Fibroblast of skin of back (primary cell): ENCODE measurements at regions not wholly inside any gene's neighbourhood (a gene's known extent, or its start where the extent isn't known, plus 50 kb on each side); places are given as distances from the start of the nearest gene placed in this dataset.
"Not testable (repeated sequence)": the region's sequence is repeated elsewhere in the genome, so short reads cannot be mapped to it uniquely, and the experiment has no call there.

ENCODE experiments used
- DNase-seq: peaks from one replicate; pipeline ENCODE4 v3.0.0-alpha.2; 2013

DNA sequence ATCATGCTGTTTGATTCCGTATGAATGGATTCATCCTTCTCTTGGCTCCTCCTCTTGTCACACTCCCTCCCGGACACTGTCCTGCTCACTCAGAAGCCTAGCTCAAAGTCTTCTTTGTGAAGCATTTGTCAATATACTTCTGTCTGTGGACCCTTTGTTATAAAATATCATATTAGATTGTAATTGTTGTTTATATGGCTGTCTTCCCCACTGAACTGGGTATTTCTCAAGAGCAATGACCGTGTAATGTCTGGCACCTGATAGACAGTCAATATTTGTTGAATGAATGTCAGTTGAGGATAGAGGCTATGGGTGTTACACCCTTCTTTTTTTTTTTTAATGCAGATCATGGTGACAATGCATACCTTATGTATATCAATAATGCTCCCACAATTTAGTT is 335.3 kb downstream of the SOX4 start:
- DNase-seq, result no peak

DNA sequence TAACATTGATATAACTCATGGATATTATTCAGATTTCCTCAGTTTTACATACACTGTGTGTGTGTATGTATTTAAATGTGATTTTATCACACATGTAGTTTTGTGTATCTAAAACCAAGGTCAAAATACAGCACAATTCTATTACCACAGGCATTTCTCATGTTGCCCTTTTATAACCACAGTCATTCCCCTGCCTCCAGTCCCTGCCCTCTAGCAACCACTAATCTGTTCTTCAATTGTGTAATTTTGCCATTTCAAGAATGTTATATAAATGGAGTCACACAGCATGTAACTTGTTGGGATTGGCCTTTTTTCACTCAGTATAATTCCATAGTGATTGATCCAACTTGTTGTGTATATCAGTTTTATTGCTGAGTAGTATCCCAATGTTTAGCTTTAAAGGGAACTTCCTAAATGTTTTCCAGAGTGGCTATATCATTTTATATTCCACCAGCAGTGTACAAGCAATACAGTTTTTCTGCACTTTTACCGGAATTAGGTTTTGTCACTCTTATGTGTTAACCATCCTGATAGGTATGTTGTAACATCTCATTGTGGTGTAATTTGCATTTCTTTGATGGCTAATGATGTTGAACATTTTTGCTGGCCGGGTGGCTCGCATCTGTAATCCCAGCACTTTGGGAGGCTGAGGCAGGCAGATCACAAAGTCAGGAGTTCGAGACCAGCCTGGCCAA is 338.2 kb downstream of the SOX4 start:
- DNase-seq, result peak; percentile 34

DNA sequence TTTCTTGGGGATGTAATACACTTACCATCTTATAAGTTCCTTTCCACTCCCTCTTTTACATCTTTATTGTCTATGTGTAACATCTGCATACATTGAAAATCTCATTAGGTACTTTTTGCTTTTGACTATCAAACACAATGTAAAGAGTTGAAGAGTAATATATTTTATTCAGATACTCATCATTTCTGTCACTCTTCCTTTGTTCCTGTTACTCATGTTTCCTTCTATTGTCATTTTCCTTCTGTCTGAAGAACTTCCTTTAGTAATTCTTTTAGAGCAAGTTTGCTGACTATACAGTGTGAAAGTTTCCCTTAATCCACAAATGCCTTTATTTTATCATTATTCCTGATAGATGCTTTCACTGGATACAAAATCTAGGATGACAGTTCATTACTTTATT is 339.8 kb downstream of the SOX4 start:
- DNase-seq, result no peak

DNA sequence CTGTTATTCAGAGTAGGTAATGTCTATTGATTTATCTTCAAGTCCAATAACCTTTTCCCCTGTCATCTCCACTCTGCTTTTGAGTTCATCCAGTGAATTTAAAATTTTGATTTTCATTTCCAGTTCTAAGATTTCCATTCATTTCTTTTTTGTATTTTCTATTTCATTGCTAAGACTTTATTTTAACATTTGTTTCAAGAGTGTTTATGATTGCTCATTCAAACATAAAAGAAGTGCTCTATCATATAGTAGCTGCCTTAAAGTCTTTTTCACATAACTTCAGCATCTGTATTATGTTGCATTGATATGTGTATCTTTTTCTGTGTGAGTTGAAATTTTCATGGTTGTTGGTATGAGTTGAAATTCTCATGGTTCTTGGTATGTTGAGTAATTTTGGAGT is 341.6 kb downstream of the SOX4 start:
- DNase-seq, result no peak

DNA sequence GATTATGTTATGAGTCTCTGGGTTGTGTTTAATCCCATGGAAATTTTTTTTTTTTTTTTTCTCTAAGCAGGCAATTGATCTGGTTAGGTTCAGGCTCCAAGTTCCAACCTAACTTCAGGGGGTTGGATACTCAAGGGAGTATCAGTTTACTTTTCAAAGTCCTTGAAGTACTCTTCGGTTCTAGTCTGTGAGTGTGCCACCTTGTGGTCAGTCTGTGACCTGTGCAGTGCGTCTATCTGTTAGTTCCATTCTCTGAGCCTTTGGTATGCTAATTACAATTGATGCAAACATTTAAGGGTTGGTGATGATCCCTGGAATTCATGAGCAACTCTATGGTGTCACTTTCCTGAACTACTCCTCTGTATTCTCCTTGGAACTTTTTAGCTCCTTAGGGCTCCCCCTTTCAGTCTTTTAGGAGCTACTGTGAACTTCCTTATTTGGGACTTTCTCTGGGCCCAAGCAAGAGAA is 342.0 kb downstream of the SOX4 start:
- peak; percentile 65 for DNase-seq

DNA sequence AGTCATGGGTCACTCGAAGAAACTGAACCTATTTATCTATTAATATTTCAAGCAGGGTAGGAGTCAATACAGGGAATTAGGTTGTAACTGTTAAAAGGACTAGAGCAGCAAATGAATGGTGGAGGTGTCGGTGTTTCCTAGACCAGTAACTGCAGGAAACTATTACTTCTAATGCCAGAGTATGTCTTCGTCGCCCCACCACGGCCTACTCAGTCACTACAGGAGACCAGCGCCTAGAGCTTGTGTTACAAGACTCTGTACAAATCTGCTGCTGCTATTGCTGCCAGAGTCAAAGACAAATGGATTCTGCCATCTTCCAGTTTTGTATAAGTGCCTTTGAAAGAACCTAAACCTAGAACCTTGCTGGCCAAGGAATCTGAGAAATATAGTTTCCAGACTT is 343.9 kb downstream of the SOX4 start:
- DNase-seq, result no peak

DNA sequence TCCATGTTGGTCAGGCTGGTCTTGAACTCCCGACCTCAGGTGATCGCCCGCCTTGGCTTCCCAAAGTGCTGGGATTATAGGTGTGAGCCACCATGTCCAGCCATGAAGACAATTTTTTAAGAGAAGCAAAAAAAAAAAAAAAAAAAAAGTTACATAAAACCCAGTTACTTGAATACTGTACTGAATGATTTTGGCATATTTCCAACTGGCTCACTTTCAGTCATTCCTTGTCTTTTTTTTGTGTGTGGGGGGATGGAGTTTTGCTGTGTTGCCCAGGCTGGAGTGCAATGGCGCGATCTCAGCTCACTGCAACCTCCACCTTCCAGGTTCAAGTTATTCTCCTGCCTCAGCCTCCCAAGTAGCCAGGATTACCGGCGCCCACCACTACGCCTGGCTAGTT is 345.5 kb downstream of the SOX4 start:
- DNase-seq, result not testable (repeated sequence)

DNA sequence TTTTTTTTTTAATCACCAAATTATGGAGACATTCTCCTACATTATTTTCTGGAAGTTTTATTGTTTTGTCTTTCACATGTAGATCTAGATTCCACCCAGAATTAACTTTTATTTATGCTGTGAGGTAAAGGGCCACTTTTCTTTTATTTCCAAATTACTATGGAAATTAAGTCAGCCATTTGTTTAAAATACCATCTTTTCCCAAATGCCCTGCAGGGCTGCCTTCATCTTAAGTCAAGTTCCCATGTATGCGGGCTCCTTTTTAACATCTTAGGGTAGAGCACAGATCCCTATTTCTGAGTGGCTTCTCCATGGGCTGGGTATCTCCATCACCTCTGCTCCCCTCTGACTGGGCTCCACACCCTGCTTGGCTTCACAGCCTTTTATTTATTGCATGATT is 348.4 kb downstream of the SOX4 start:
- no peak for DNase-seq

DNA sequence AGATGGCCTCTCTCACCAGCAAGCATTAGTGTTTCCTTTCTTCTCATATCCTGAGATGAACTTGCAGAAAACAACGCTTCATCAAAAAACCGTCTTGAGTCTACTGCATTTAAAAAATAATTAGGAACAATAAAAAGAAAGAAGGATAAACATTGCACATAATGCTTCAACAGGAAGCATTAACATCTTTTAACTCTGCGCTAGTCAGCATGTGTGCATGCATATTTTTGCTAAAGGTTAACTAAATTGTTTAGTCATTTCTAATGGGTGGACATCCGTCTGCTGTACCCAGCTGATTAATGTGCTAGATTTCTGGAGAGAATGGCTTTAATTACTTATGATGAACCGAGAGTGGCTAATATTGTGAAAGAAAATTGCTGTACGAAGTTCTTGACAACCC is 349.3 kb downstream of the SOX4 start:
- DNase-seq, result no peak

DNA sequence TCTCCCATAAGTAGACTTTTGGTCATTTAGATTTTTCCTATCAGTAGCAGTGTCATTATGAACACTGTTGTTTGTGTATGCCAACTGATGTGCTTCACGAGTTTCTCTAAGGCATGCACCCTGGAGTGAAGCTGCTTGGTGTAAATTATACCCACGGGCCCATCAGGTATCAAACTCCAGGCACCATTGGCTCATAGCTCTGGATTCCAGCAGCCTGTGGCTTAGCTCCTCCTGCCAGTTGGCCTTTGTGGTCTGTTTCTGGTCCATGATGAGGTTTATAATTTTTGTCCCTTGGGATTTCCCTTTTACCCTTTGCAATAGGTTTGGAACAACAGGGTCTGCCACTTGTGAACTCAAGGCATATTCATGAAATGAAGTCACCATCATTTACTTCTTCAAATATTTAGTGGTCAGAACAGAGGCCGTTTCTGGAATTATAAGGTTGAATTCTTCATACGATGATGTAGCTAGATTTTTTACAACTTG is 350.5 kb downstream of the PRL start:
- peak; percentile 99 for DNase-seq

DNA sequence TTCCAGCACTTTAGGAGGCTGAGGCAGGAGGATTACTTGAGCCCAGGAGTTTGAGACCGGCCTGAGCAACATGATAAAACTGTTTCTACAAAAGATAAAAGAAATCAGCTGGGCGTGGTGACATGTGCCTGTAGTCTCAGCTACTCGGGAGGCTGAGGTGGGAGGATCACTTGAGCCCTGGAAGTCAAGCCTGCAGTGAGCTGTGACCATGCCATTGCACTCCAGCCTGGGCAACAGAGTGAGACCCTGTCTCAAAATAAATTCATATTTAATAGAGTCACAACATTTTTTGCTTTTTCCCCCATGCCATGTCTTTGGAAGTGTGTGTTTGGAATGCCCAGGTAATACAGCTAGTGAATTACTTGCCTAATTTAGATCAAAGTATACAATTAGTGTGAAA is 349.6 kb downstream of the PRL start:
- not testable (repeated sequence) for DNase-seq

DNA sequence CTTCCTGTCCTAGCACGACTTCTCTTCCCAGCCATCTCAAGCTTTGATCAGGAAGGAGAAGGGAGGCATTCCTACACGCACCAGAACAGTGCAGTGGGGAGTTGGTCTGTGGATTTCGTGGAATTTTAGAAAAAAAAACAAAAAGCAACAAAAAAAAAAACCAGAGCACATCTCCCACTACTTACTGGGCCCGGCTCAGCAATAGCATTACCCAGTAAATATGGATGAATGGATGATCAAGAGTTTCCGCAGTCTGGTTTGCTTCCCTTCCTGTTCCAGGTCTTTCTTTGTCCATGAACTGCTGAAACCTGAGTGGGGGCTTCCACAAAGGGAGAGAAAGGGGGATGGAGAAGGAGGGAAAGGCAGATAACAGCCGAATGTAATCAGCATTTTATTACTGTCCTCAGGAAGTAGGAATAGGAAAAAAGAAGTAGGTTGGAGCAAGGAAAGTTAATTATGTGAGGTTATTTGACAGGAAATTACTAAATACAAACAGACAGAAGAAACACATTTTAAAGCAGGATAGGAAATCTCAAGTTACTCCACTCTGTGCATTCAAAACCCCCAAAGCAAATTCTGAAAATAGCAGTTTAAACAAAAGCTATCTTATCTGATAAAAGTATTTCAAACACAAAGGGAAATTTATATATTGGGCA is 349.0 kb downstream of the PRL start:
- DNase-seq, result peak; percentile 71

DNA sequence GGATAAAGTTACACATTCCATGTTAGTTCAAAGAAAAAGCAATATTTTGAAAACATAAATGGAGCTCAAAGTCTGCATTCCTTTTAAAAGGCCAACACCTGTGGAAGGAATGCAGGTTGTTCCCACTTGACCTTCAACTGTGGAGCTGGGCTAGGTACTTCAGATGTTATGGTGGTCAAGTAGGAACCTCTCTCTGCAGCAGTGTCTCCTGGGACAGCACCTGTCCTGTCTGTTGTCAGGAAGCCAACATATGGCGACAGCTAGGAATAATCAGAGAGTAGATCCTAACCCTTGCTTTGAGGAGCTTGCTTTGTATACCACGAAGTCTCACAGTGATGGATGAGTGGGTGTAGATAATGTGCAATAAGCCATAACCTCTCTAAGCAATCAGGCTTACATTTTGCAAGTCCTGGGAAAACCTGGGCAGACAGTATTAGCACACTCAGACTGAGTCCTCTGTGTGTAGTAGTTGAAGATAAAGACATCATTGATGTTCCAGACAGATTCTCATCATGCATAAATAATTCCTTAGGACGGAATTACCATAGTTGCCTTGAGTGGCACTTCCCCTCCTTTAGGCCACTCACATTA is 347.5 kb downstream of the PRL start:
- no peak for DNase-seq

DNA sequence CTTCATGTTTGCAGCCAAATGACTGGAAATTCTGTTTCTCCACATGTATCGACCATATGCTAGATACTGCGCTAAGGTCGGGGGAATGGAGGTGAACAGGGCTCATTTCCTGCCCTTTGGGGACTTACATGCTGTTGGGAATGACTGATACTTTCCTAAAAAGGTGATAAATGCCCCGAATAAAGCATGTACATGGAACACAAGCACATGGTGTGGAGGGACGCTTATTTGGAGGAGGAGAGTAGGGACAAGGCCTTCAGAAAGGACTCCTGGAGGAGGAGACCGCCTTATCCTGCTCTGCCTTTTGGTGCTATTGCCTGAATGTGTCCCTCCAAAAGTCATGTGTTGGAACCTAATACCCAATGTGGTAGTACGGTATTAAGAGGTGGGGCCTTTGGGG is 344.5 kb downstream of the PRL start:
- DNase-seq, result no peak

DNA sequence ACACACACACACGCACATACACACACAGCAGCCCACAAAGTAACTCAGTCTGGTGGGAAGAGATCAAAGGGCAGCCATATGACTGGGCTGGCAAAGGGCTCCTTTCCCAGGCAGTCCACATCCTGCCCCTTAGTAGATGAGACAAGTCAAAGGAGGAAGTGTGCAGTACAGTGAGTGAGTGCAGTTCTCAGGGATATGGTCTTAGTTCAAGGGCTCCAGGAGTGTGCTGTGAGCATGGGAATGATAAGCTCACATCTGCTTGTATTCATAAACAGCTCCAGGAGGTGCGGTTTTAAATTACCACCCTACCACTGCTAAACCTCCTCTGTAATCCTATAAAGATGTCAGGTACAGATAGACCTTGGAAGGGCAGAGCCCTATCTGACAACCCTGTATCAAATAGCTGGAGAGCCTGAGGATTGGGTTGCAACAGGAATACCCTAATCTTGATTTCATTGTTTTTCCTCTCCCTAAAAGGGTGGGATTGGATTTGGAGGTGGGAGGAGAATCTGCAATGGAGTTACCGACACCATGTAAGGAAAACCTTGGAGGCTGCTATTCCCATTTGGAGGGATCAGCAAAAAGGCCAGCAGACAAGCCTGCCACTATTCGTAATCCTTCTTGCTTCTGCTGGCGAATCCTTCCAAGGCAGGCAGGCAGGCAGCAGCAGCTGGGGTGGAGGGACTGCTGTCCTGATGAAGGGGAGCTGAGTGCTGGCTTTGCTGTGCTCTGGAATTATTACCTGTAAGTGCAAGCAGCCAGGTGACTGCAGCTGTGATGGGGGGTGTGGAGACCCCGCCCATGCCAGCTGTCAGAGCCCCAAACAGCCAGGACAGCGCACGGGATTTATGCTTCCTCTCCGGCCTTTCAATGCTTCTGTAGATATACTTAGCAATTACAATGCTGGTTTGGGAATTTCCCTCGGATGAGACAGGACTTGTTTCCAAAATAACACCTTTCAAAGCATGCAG is 342.7 kb downstream of the PRL start:
- peak; percentile 35 for DNase-seq

DNA sequence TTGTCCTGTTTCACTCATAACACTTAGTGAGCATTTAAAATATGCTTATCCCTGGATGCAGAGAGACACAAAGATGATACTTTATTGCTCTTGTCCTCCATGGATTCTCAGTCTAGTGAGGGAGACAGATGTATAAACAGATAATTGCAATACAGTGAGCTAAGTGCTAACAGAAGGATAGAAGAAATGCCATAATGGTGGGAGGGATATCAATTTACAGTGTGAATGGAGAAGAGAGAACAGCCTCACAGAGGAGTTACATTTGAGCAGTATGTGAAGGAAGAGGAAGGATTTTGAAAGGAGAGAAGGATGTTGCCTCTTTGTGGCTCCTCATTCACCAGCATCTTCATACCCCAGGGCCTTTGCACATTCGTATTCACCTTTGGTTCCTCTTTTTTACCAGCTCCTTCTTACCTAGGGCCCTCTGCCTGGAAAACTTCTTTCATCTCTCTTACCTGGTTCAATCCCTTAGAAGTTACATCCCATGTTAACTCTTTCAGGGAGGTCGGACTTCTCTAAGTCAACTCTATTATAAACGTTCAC is 341.7 kb downstream of the PRL start:
- no peak for DNase-seq

DNA sequence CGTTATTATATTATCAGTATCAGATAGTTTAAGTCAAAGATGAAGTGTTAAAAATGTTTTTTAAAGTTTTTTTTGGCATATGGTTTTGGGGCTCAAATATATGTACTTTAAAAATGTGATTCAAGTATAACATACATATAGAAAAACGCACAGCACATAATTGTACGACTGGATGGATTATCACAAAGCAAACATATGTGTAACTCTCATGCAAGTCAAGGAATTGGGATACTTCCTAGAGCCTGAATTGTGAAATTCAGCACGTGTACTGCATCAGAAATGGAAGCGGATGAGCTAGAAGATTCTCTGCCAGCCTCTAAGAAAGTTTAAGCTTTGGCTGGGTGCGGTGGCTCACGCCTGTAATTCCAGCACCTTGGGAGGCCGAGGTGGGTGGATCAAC is 340.9 kb downstream of the PRL start:
- no peak for DNase-seq

DNA sequence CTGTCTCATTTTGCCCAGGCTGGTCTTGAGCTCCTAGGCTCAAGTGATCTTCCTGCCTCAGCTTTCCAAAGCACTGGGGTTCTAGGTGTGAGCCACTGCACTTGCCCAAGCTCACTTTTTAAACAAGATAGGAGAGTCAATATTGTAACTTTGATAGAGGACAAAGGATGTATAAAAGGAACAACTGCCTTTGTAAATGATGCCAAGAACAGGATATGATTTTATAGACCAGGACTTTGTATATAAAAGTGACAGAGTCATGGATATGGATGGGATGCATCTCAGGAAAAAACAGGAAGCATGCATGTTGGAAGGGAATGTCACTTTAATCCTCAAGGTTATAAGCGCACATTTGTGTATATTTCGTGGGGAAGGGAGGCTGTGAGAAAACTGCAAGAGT is 338.4 kb downstream of the PRL start:
- no peak for DNase-seq

DNA sequence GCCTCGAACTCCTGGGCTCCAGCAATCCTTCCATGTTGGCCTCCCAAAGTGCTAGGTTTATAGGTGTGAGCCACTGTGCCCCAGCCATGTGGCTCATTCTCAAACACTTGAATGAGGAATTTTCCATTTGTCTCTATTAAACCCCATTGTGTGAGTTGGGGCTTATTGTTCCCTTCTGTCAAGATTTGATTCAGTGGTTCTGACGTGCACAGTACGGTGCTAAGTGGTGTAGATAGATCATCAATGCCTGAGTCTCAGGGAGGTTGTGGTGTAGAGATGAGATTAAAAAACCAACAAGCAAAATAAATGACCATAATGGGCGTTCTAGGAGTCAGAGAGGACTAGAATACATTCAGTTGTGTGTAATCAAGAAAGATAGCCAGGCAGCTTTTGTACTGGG is 335.6 kb downstream of the PRL start:
- DNase-seq, result no peak

DNA sequence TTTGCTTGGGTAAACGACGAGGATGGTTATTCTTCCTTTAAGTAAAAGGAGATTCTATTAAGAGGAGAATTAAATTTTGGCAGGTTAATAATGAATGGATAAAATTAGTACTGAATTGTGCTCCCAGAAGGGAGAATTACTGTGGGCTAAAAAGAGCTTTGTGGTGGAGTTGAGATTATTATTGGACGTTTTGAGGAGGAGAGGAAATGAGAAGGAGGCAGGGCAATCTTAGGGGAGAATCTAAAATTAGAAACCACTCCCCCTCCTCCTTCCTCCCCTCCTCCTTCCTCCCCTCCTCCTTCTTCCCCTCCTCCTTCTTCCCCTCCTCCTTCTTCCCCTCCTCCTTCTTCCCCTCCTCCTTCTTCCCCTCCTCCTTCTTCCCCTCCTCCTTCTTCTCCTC is 331.8 kb downstream of the PRL start:
- DNase-seq, result no peak

DNA sequence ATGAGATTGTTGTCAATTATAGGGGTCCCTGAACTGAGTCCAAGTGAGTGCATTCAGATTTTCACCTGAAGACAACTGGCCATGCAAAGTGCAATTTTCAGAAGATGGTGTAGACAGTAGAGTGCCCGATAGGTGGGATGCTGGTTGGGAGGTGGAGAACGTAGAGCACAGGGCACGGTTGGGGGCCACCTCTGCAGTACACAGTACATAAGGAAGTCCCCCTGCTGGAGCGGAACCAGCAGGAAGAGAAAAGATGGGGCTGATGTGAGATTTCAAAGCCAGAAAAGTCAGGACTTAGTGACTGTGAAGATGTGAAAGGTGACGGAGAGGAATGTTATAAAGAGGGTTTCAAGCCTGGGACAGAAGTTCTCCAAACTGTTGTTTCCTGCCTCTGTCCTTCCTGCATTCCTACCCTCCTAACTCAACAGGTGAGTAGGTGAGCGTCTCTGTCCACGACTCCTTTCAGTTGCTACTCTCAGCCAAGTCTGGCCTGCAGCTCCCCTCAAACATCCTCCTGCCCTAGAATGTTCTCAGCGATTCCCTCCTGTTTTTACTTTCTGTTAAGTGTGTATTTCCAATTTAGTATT is 330.8 kb downstream of the PRL start:
- DNase-seq, result no peak
